A673 (cell line): ENCODE measurements at regions not wholly inside any gene's neighbourhood (a gene's known extent, or its start where the extent isn't known, plus 50 kb on each side); places are given as distances from the start of the nearest gene placed in this dataset.

Source experiments
- BruUV-seq: library from RNA; stranded (reverse); fragments of 400-500 nt; replicated peaks from 2 replicates; lab custom pipeline; 2021; lab: Mats Ljungman, UMichigan
- CTCF ChIA-PET: fragments of 300-600 bp; sonication (Branson Sonifier 250); formaldehyde crosslinking; loops from one replicate; lab custom pipeline; 2022; ENCODE audit warnings: antibody characterized with exemption; lab: Charles Lee
- POLR2A ChIA-PET: fragments of 300-600 bp; sonication (Branson Sonifier 250); formaldehyde crosslinking; loops from one replicate; lab custom pipeline; 2022; ENCODE audit warnings: antibody characterized with exemption; ENCODE audit not compliant: low non-redundant PET; lab: Charles Lee
- DNase-seq: peaks from one replicate; pipeline ENCODE4 v3.0.0-alpha.2; 2015; ENCODE audit warnings: low spot score
- H3K27ac ChIP-seq: fragments of 200-600 bp; sonication (generic); 2 replicates; pipeline ENCODE4 v1.5.1; 2016; ENCODE audit warnings: mixed run types, low read depth, mild to moderate bottlenecking, mixed read lengths, antibody characterized with exemption, low read length; ENCODE audit not compliant: poor library complexity, severe bottlenecking
- H3K27me3 ChIP-seq: fragments of 200-600 bp; sonication (generic); replicated peaks from 2 replicates; pipeline ENCODE4 v1.6.1; 2017; ENCODE audit warnings: mixed run types, low read depth, mild to moderate bottlenecking, mixed read lengths, antibody characterized with exemption, low read length; ENCODE audit not compliant: insufficient read depth, poor library complexity
- H3K36me3 ChIP-seq: fragments of 200-600 bp; sonication (generic); 2 replicates; pipeline ENCODE4 v1.6.1; 2016; ENCODE audit warnings: mixed run types, mild to moderate bottlenecking, mixed read lengths, antibody characterized with exemption, low read length; ENCODE audit not compliant: insufficient read depth, poor library complexity, severe bottlenecking
- H3K4me1 ChIP-seq: fragments of 200-600 bp; sonication (generic); 2 replicates; pipeline ENCODE4 v1.6.1; 2017; ENCODE audit warnings: mixed run types, mild to moderate bottlenecking, mixed read lengths, antibody characterized with exemption, low read length; ENCODE audit not compliant: insufficient read depth, poor library complexity, severe bottlenecking
- H3K4me3 ChIP-seq: fragments of 200-600 bp; sonication (generic); 2 replicates; pipeline ENCODE4 v1.5.1; 2016; ENCODE audit warnings: low read depth, mixed run types, mild to moderate bottlenecking, mixed read lengths, low read length; ENCODE audit not compliant: poor library complexity, severe bottlenecking
- H3K9me3 ChIP-seq: fragments of 200-600 bp; sonication (generic); 2 replicates; pipeline ENCODE4 v1.6.1; 2016; ENCODE audit warnings: mixed run types, low read depth, mild to moderate bottlenecking, mixed read lengths, antibody characterized with exemption, low read length; ENCODE audit not compliant: poor library complexity, severe bottlenecking
- EZH2 ChIP-seq: fragments of 200-600 bp; sonication (generic); IDR thresholded peaks from 2 replicates; pipeline ENCODE4 v1.6.1; 2017; ENCODE audit warnings: borderline replicate concordance, low read depth, mild to moderate bottlenecking, mixed read lengths, antibody characterized with exemption, low read length; ENCODE audit not compliant: poor library complexity, severe bottlenecking
- intact Hi-C: fragments of 100-400 bp; cut with micrococcal nuclease; formaldehyde crosslinking; loops from one replicate; pipeline ENCODE4 v1.10.0; 2022; ENCODE audit not compliant: unreplicated experiment
- TF ChIP-seq, protein P1 (sequence below): fragments of 300-800, 200-600 bp; sonication (generic); conservative IDR thresholded peaks from 2 replicates; pipeline ENCODE4 v1.5.1; 2017; ENCODE audit warnings: low read depth, mild to moderate bottlenecking, antibody characterized with exemption, low read length, moderate library complexity, mixed read lengths

DNA sequence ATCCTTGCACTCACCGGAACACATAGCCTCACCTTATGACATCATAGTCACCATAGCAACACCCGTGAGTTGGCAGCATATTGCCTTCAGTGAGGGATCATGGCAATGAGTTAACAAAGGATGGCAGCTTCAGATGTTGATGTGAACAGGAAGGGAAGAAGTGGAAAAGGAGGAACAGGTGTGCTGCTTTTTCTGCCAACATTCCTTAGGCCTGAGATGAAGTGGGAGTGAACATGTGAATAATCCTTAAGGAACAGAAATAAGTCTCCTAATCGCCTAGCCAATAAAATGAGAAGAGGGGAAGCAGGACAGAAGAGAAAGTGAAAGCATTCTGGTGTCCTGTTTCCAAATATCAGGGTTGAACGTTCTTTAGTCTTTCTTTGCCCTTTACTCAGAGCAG lies 360.0 kb downstream of the BRINP1 start:
- H3K27ac ChIP-seq: no peak overlapping the region
- H3K4me3 ChIP-seq: no peak overlapping the region
- TF ChIP-seq, protein P1, sequence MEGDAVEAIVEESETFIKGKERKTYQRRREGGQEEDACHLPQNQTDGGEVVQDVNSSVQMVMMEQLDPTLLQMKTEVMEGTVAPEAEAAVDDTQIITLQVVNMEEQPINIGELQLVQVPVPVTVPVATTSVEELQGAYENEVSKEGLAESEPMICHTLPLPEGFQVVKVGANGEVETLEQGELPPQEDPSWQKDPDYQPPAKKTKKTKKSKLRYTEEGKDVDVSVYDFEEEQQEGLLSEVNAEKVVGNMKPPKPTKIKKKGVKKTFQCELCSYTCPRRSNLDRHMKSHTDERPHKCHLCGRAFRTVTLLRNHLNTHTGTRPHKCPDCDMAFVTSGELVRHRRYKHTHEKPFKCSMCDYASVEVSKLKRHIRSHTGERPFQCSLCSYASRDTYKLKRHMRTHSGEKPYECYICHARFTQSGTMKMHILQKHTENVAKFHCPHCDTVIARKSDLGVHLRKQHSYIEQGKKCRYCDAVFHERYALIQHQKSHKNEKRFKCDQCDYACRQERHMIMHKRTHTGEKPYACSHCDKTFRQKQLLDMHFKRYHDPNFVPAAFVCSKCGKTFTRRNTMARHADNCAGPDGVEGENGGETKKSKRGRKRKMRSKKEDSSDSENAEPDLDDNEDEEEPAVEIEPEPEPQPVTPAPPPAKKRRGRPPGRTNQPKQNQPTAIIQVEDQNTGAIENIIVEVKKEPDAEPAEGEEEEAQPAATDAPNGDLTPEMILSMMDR: no peak
- no peak for TF ChIP-seq EZH2
- no peaks in the 10 kb centered on the region for H3K4me1 ChIP-seq
- intact Hi-C loops: no loop called here
- H3K9me3 ChIP-seq: peaks cover 6% of the 10 kb centered on the region
- no TSS peak for BruUV-seq
- no peaks in the 10 kb centered on the region for H3K27me3 ChIP-seq
- no peaks in the 10 kb centered on the region for H3K36me3 ChIP-seq
- ChIA-PET POLR2A (no interaction called here), CTCF (no interaction called here)
- DNase-seq: no peak

DNA sequence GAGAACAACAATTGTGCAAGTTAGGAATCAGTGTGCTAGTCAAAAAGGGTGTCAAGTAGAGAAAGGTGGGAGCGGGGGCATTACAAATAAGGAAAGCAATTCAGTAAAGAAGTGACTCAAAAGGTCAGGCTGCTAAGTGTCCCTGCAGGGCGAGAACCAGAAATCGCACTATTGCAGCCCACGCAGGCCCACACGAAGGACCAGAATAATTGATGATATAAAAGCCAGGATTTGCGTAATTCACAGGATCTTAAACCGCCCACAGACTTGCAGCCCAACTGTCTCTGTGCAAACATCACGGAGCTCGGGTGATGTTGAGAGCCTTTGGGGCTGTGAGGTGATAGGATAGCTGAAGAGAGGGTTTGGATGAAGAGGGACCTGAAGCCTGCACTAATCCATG lies 349.0 kb downstream of the BRINP1 start:
- BruUV-seq: no TSS peak
- POLR2A ChIA-PET: no interaction called here
- intact Hi-C loops: no loop called here
- H3K27me3 ChIP-seq: no peaks in the 10 kb centered on the region
- CTCF ChIA-PET: no interaction called here
- no peak overlapping the region for H3K27ac ChIP-seq
- TF ChIP-seq, protein P1: no peak
- no peak for TF ChIP-seq EZH2
- H3K4me1 ChIP-seq: no peaks in the 10 kb centered on the region
- H3K9me3 ChIP-seq: no peaks in the 10 kb centered on the region
- DNase-seq: no peak
- no peak overlapping the region for H3K4me3 ChIP-seq
- no peaks in the 10 kb centered on the region for H3K36me3 ChIP-seq

DNA sequence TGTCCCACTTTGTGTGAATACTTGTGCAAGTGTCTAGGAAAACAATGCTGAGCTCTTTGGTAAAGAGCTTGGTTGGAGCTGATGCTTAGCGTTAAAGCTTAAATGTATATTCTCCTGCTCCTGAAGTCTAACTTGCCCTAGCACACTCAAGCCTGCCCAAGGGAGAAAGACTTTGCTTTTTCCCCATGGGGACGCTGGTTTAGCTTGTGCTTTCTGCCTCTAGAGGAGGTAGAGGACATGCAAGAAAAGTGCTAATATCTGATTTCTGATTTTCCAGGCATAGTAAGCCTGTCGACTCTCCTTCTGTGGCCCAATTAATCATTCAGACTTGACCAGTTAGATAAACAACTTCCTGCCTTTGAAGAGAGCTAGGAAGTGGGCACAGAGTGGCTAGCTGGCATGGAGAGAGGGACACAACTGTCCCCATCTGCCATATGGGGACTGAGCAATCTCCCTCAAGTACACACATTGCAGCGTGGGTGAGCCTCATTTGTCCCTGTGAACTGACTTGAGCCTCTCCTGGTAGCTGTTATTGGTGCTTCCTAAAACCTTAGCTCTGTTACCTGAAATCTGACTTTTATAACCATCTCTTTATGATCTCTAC lies 348.4 kb downstream of the BRINP1 start:
- Histone ChIP-seq H3K9me3 (no peaks in the 10 kb centered on the region), H3K27me3 (no peaks in the 10 kb centered on the region), H3K36me3 (no peaks in the 10 kb centered on the region), H3K27ac (no peak overlapping the region), H3K4me3 (no peak overlapping the region), H3K4me1 (no peaks in the 10 kb centered on the region)
- no peak for TF ChIP-seq EZH2
- TF ChIP-seq, protein P1: no peak
- CTCF ChIA-PET: no interaction called here
- no TSS peak for BruUV-seq
- POLR2A ChIA-PET: no interaction called here
- no peak for DNase-seq
- intact Hi-C loops: no loop called here
